ENCODE measurements at regions not wholly inside any gene's neighbourhood (a gene's known extent, or its start where the extent isn't known, plus 50 kb on each side); places are given as distances from the start of the nearest gene placed in this dataset.
"Not testable (repeated sequence)": the region's sequence is repeated elsewhere in the genome, so short reads cannot be mapped to it uniquely, and the experiment has no call there.

- DNase-seq (ENCODE audit: low read depth in 2 of 2): no peak
These were observed 334.7 kb downstream of the PPP1R2C start for GRCh38 chrX:42443267-42443666.

- no peak for DNase-seq (ENCODE audit: low read depth in 2 of 2)
These were observed 335.2 kb downstream of the PPP1R2C start for GRCh38 chrX:42442745-42443144.

- no peak for DNase-seq (ENCODE audit: low read depth in 2 of 2)
These were observed 340.8 kb downstream of the PPP1R2C start for GRCh38 chrX:42437211-42437610.

- DNase-seq (ENCODE audit: low read depth in 2 of 2): no peak
These were observed 343.4 kb downstream of the PPP1R2C start for GRCh38 chrX:42434458-42435166.

- DNase-seq (ENCODE audit: low read depth in 2 of 2): no peak
These were observed 345.4 kb downstream of the PPP1R2C start for GRCh38 chrX:42432552-42432951.

GRCh38 chrX:42422961-42423360 lies 355.0 kb downstream of the PPP1R2C start:
- no peak for DNase-seq (ENCODE audit: low read depth in 2 of 2)

GRCh38 chrX:42420426-42420825 lies 357.5 kb downstream of the PPP1R2C start:
- no peak for DNase-seq (ENCODE audit: low read depth in 2 of 2)

GRCh38 chrX:42415636-42416035 lies 362.3 kb downstream of the PPP1R2C start:
- DNase-seq (ENCODE audit: low read depth in 2 of 2): no peak

GRCh38 chrX:42414057-42414456 lies 363.9 kb downstream of the PPP1R2C start:
- DNase-seq (ENCODE audit: low read depth in 2 of 2): no peak

GRCh38 chrX:42399632-42400024 lies 378.3 kb downstream of the PPP1R2C start:
- DNase-seq (ENCODE audit: low read depth in 2 of 2): no peak

- peak in 1 of 2 donors; percentile 1 for DNase-seq (ENCODE audit: low read depth in 2 of 2)
These were observed 378.9 kb downstream of the PPP1R2C start for GRCh38 chrX:42398967-42399631.

GRCh38 chrX:42396136-42396535 lies 381.8 kb downstream of the PPP1R2C start:
- DNase-seq (ENCODE audit: low read depth in 2 of 2): no peak

GRCh38 chrX:42392846-42393245 lies 385.1 kb downstream of the PPP1R2C start:
- DNase-seq (ENCODE audit: low read depth in 2 of 2): no peak

GRCh38 chrX:42386681-42387080 lies 391.3 kb downstream of the PPP1R2C start:
- no peak for DNase-seq (ENCODE audit: low read depth in 2 of 2)

- no peak for DNase-seq (ENCODE audit: low read depth in 2 of 2)
These were observed 392.2 kb downstream of the PPP1R2C start for GRCh38 chrX:42385730-42386129.

GRCh38 chrX:42384956-42385355 lies 393.0 kb downstream of the PPP1R2C start:
- DNase-seq (ENCODE audit: low read depth in 2 of 2): no peak

- DNase-seq (ENCODE audit: low read depth in 2 of 2): no peak
These were observed 399.1 kb downstream of the PPP1R2C start for GRCh38 chrX:42378857-42379256.

- no peak for DNase-seq (ENCODE audit: low read depth in 2 of 2)
These were observed 402.9 kb downstream of the PPP1R2C start for GRCh38 chrX:42375086-42375485.

- DNase-seq (ENCODE audit: low read depth in 2 of 2): no peak
These were observed 411.8 kb downstream of the PPP1R2C start for GRCh38 chrX:42366181-42366580.

GRCh38 chrX:42362219-42362618 lies 415.7 kb downstream of the PPP1R2C start:
- DNase-seq (ENCODE audit: low read depth in 2 of 2): no peak

GRCh38 chrX:42342981-42343380 lies 419.6 kb upstream of the CASK start:
- not testable (repeated sequence) for DNase-seq (ENCODE audit: low read depth in 2 of 2)
